Caco-2 (cell line): ENCODE measurements at regions not wholly inside any gene's neighbourhood (a gene's known extent, or its start where the extent isn't known, plus 50 kb on each side); places are given as distances from the start of the nearest gene placed in this dataset.
"Not testable (repeated sequence)": the region's sequence is repeated elsewhere in the genome, so short reads cannot be mapped to it uniquely, and the experiment has no call there.

ENCODE experiments used
- BruUV-seq: library from RNA; stranded (reverse); fragments of 400-500 nt; replicated peaks from 2 replicates; lab custom pipeline; 2021; lab: Mats Ljungman, UMichigan
- CTCF ChIA-PET: fragments of 300-600 bp; sonication (Branson Sonifier 250); formaldehyde crosslinking; loops from one replicate; lab custom pipeline; 2022; ENCODE audit warnings: antibody characterized with exemption; lab: Charles Lee
- POLR2A ChIA-PET: fragments of 300-600 bp; sonication (Branson Sonifier 250); formaldehyde crosslinking; loops from one replicate; lab custom pipeline; 2022; ENCODE audit warnings: antibody characterized with exemption; lab: Charles Lee
- DNase-seq, 2 experiments: peaks; one replicate each; pipeline versions ENCODE4 v3.0.0 to v3.0.0-alpha.2; 2020 to 2022
- H3K27me3 ChIP-seq: replicated peaks from 2 replicates; pipeline ENCODE4 v1.6.0; 2011; ENCODE audit warnings: low read length; ENCODE audit not compliant: control insufficient read depth, insufficient read depth
- H3K36me3 ChIP-seq: 2 replicates; pipeline ENCODE4 v1.5.1; 2011; ENCODE audit warnings: low read length; ENCODE audit not compliant: control insufficient read depth, insufficient read depth
- H3K4me1 ChIP-seq: fragments of 250-450 bp; sonication (Bioruptor Pico); 2 replicates; pipeline ENCODE4 v1.5.1; 2020; ENCODE audit warnings: mild to moderate bottlenecking
- H3K4me3 ChIP-seq: 2 replicates; pipeline ENCODE4 v1.5.1; 2011; ENCODE audit warnings: low read depth, mild to moderate bottlenecking, control low read depth, low read length
- H3K9me3 ChIP-seq: fragments of 250-450 bp; sonication (Bioruptor Pico); 2 replicates; pipeline ENCODE4 v1.5.1; 2020; ENCODE audit warnings: mild to moderate bottlenecking, moderate library complexity
- H3K27ac Mint-ChIP-seq: one replicate; pipeline ENCODE4 v1.8.0; 2022; ENCODE audit warnings: mixed read lengths; ENCODE audit not compliant: unreplicated experiment
- H3K27me3 Mint-ChIP-seq: one replicate; pipeline ENCODE4 v1.8.0; 2022; ENCODE audit warnings: mixed read lengths; ENCODE audit not compliant: insufficient read depth, unreplicated experiment
- H3K36me3 Mint-ChIP-seq: one replicate; pipeline ENCODE4 v1.8.0; 2022; ENCODE audit warnings: mild to moderate bottlenecking, mixed read lengths; ENCODE audit not compliant: insufficient read depth, unreplicated experiment
- H3K4me1 Mint-ChIP-seq: one replicate; pipeline ENCODE4 v1.8.0; 2022; ENCODE audit warnings: low read depth, mixed read lengths; ENCODE audit not compliant: unreplicated experiment
- H3K4me3 Mint-ChIP-seq: one replicate; pipeline ENCODE4 v1.8.0; 2022; ENCODE audit warnings: mild to moderate bottlenecking, moderate library complexity, mixed read lengths; ENCODE audit not compliant: unreplicated experiment
- H3K9me3 Mint-ChIP-seq: one replicate; pipeline ENCODE4 v1.8.0; 2022; ENCODE audit warnings: mixed read lengths; ENCODE audit not compliant: unreplicated experiment
- intact Hi-C: fragments of 100-400 bp; cut with micrococcal nuclease; formaldehyde crosslinking; loops from one replicate; pipeline ENCODE4 v1.10.0; 2022; ENCODE audit not compliant: unreplicated experiment
- TF ChIP-seq, protein P1 (sequence below), 2 experiments: fragments of 200-600 bp in 1 of 2; IDR thresholded peaks; 1 replicate in 1 of 2; 2 replicates in 1 of 2; pipeline versions ENCODE4 v1.5.1 to v1.8.0; 2011 to 2022; ENCODE audit warnings: antibody characterized with exemption in 1 of 2, control low read depth in 1 of 2, inconsistent platforms in 1 of 2, low read depth in 1 of 2, low read length in 1 of 2, mild to moderate bottlenecking in 1 of 2, moderate library complexity in 1 of 2; ENCODE audit not compliant: insufficient read depth in 1 of 2, severe bottlenecking in 1 of 2, unreplicated experiment in 1 of 2

DNA sequence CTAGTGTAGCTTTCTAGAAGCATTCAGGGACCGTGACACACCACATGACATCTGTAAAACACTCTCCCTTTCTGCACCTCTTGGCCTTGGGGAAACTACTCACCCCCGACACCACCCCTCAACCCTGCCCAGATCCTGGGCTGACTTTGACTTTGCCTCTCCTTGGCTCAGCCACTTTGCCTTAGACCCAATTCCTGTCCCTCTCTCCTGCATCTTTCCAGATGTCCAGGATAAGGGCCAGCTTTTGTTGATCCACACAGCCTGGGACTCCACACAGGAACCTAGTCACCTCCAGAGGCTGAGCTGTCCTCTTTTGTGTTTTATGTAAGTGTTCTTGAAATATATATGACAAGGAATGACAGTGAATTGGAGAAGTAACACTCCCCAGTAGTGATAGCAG lies 153.7 kb upstream of the PLXNC1 start:
- H3K27ac Mint-ChIP-seq: no peak overlapping the region
- no TSS peak for BruUV-seq
- H3K36me3 ChIP-seq: no peaks in the 10 kb centered on the region

DNA sequence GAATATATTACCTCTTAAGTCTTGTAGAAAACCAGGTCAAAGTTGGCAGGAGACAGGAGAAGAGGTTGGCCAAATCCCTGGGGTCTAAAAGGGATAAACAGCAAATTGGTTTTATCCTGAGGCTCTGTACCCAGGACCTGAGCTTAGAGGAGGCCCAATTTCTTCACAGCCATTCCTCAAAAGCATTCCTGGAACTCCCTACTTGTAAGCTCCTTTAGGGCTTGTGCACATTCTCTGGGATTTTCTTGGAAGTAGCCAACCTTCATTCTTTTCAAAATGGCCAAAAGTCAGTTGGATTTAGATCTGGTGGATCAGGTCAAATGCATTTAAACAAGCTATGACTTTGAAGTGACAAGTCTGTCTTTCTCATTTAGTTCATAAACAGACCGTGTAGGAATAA lies 152.1 kb upstream of the PLXNC1 start:
- Mint-ChIP-seq H3K4me1 (no peaks in the 10 kb centered on the region), H3K4me3 (no peak overlapping the region), H3K9me3 (no peaks in the 10 kb centered on the region), H3K27me3 (no peaks in the 10 kb centered on the region), H3K27ac (no peak overlapping the region), H3K36me3 (no peaks in the 10 kb centered on the region)
- no peaks in the 10 kb centered on the region for H3K27me3 ChIP-seq
- intact Hi-C loops: no loop called here
- TF ChIP-seq, protein P1, sequence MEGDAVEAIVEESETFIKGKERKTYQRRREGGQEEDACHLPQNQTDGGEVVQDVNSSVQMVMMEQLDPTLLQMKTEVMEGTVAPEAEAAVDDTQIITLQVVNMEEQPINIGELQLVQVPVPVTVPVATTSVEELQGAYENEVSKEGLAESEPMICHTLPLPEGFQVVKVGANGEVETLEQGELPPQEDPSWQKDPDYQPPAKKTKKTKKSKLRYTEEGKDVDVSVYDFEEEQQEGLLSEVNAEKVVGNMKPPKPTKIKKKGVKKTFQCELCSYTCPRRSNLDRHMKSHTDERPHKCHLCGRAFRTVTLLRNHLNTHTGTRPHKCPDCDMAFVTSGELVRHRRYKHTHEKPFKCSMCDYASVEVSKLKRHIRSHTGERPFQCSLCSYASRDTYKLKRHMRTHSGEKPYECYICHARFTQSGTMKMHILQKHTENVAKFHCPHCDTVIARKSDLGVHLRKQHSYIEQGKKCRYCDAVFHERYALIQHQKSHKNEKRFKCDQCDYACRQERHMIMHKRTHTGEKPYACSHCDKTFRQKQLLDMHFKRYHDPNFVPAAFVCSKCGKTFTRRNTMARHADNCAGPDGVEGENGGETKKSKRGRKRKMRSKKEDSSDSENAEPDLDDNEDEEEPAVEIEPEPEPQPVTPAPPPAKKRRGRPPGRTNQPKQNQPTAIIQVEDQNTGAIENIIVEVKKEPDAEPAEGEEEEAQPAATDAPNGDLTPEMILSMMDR (IDR thresholded peaks at IDR 0.05; ENCODE audit: insufficient read depth in 1 of 2, low read depth in 1 of 2, low read length in 1 of 2, severe bottlenecking in 1 of 2, unreplicated experiment in 1 of 2): no peak
- CTCF ChIA-PET: no interaction called here
- POLR2A ChIA-PET: no interaction called here
- BruUV-seq: no TSS peak
- peaks cover 4% of the 10 kb centered on the region; the same call in 1 of the 2 replicates for H3K9me3 ChIP-seq
- DNase-seq: no peak
- no peaks in the 10 kb centered on the region for H3K36me3 ChIP-seq
- H3K4me3 ChIP-seq: no peak overlapping the region
- no peaks in the 10 kb centered on the region for H3K4me1 ChIP-seq

More for the DNA sequence above, 153.7 kb upstream of the PLXNC1 start:
- H3K27me3 ChIP-seq: no peaks in the 10 kb centered on the region
- Mint-ChIP-seq H3K9me3 (no peaks in the 10 kb centered on the region), H3K4me3 (no peak overlapping the region), H3K36me3 (no peaks in the 10 kb centered on the region), H3K4me1 (no peaks in the 10 kb centered on the region), H3K27me3 (no peaks in the 10 kb centered on the region)
- intact Hi-C loops: loop anchor here (5.0 kb wide), 2 partner anchors 83 to 108 kb away; no protein-coding TSS in a partner anchor
- H3K4me3 ChIP-seq: no peak overlapping the region
- TF ChIP-seq, protein P1 (IDR thresholded peaks at IDR 0.05; ENCODE audit: insufficient read depth in 1 of 2, low read depth in 1 of 2, low read length in 1 of 2, severe bottlenecking in 1 of 2, unreplicated experiment in 1 of 2): no peak
- DNase-seq: no peak
- peaks cover 4% of the 10 kb centered on the region; the same call in 1 of the 2 replicates for H3K9me3 ChIP-seq
- CTCF ChIA-PET: interaction anchor here (0.8 kb wide), 1 partner anchor 492 kb away, joined by 4 read pairs; no protein-coding TSS in a partner anchor
- no peaks in the 10 kb centered on the region for H3K4me1 ChIP-seq
- POLR2A ChIA-PET: no interaction called here

DNA sequence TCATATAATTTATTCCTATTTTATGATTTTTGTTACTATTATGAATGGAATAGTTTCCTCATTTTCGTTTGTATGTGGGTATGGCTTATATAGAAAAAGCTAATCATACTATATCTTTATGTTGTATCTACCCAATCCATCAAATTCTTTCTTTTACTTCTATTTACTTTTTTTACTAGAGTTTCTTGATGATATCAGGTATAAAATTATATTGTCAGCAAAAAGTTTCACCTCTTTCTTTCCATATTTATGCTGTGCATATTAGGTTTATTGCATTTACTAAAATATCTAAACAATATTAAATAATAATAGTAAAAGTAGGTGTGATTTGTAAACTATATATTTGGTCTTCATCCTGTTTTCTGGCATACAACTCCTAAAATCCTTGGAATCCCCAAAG lies 146.7 kb upstream of the PLXNC1 start:
- H3K27me3 ChIP-seq: no peaks in the 10 kb centered on the region
- H3K9me3 Mint-ChIP-seq: peaks cover 21% of the 10 kb centered on the region

DNA sequence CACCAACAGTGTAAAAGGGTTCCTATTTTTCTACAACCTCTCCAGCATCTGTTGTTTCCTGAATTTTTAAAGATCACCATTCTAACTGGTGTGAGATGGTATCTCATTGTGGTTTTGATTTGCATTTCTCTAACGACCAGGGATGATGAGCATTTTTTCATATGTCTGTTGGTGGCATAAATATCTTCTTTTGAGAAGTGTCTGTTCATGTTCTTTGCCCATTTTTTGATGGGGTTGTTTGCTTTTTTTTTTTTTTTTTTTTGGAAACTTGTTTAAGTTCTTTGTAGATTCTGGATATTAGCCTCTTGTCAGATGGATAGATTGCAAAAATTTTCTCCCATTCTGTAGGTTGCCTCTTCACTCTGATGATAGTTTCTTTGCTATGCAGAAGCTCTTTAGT lies 145.5 kb upstream of the PLXNC1 start:
- BruUV-seq, H3K27me3 ChIP-seq, CTCF ChIA-PET: not testable (repeated sequence)

More for the DNA sequence above, 146.7 kb upstream of the PLXNC1 start:
- DNase-seq: no peak
- Mint-ChIP-seq H3K27me3 (no peaks in the 10 kb centered on the region), H3K36me3 (no peaks in the 10 kb centered on the region), H3K4me3 (no peak overlapping the region), H3K27ac (no peak overlapping the region), H3K4me1 (no peaks in the 10 kb centered on the region)
- ChIA-PET CTCF (no interaction called here), POLR2A (no interaction called here)
- no TSS peak for BruUV-seq
- H3K9me3 ChIP-seq: peaks cover 4% of the 10 kb centered on the region
- H3K4me3 ChIP-seq: no peak overlapping the region
- no peaks in the 10 kb centered on the region for H3K4me1 ChIP-seq
- TF ChIP-seq, protein P1 (IDR thresholded peaks at IDR 0.05; ENCODE audit: insufficient read depth in 1 of 2, low read depth in 1 of 2, low read length in 1 of 2, severe bottlenecking in 1 of 2, unreplicated experiment in 1 of 2): no peak
- intact Hi-C loops: no loop called here
- no peaks in the 10 kb centered on the region for H3K36me3 ChIP-seq

DNA sequence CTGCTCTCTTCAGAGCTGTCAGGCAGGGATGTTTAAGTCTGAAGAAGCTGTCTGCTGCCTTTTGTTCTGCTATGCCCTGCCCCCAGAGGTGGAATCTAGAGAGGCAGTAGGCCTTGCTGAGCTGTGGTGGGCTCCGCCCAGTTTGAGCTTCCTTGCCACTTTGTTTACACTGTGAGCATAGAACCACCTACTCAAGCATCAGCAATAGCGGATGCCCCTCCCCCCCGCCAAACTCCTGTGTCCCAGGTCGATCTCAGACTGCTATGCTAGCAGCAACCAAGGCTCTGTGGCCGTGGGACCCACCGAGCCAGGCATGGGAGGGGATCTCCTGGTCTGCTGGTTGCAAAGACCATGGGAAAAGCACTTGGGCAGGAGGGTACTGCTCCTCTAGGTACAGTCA lies 140.5 kb upstream of the PLXNC1 start:
- H3K27me3 Mint-ChIP-seq, H3K4me3 ChIP-seq, H3K36me3 ChIP-seq, H3K27me3 ChIP-seq, H3K27ac Mint-ChIP-seq, H3K4me1 ChIP-seq, H3K4me1 Mint-ChIP-seq, BruUV-seq, H3K4me3 Mint-ChIP-seq, H3K9me3 ChIP-seq, CTCF ChIA-PET, intact Hi-C loops, POLR2A ChIA-PET, H3K36me3 Mint-ChIP-seq: not testable (repeated sequence)
- peaks cover 23% of the 10 kb centered on the region for H3K9me3 Mint-ChIP-seq
- peak in 1 of 2 experiments; percentile 41 for DNase-seq

More for the DNA sequence above, 145.5 kb upstream of the PLXNC1 start:
- POLR2A ChIA-PET, H3K27ac Mint-ChIP-seq, H3K36me3 ChIP-seq, H3K36me3 Mint-ChIP-seq, H3K27me3 Mint-ChIP-seq, H3K4me3 Mint-ChIP-seq, H3K9me3 ChIP-seq, H3K4me3 ChIP-seq, H3K4me1 Mint-ChIP-seq, DNase-seq, H3K4me1 ChIP-seq, intact Hi-C loops: not testable (repeated sequence)
- H3K9me3 Mint-ChIP-seq: peaks cover 21% of the 10 kb centered on the region
